GM23338 (cell line): ENCODE measurements at regions not wholly inside any gene's neighbourhood (a gene's known extent, or its start where the extent isn't known, plus 50 kb on each side); places are given as distances from the start of the nearest gene placed in this dataset.

Experiments
- ATAC-seq: fragments of 200-7000 bp; cut with Tn5 transposase; 3 replicates; pipeline ENCODE4 v1.9.1; 2020
- DNase-seq: peaks from one replicate; pipeline ENCODE4 v3.0.0-alpha.2; 2015; ENCODE audit warnings: low spot score
- H2AFZ ChIP-seq: fragments of 200-600 bp; sonication (generic); 2 replicates; pipeline ENCODE4 v1.8.0; 2016; ENCODE audit warnings: antibody characterized with exemption, mild to moderate bottlenecking, moderate library complexity
- H3F3A ChIP-seq: fragments of 200-600 bp; sonication (generic); replicated peaks from 2 replicates; pipeline ENCODE4 v1.8.0; 2017; ENCODE audit warnings: antibody characterized with exemption, mixed run types, low read depth
- H3K27ac ChIP-seq: fragments of 200-600 bp; sonication (generic); 2 replicates; pipeline ENCODE4 v1.6.1; 2016; ENCODE audit warnings: low read depth
- H3K27me3 ChIP-seq: fragments of 200-600 bp; sonication (generic); 2 replicates; pipeline ENCODE4 v1.8.0; 2016; ENCODE audit warnings: mild to moderate bottlenecking, mixed run types, moderate library complexity; ENCODE audit not compliant: insufficient read depth
- H3K36me3 ChIP-seq: fragments of 200-600 bp; sonication (generic); 2 replicates; pipeline ENCODE4 v1.8.0; 2016; ENCODE audit warnings: mild to moderate bottlenecking; ENCODE audit not compliant: insufficient read depth
- H3K4me1 ChIP-seq: fragments of 200-600 bp; sonication (generic); 2 replicates; pipeline ENCODE4 v1.8.0; 2016; ENCODE audit warnings: mild to moderate bottlenecking, moderate library complexity; ENCODE audit not compliant: insufficient read depth
- H3K4me2 ChIP-seq: fragments of 200-600 bp; sonication (generic); 2 replicates; pipeline ENCODE4 v1.7.1; 2017; ENCODE audit warnings: mixed run types
- H3K4me3 ChIP-seq: fragments of 200-600 bp; sonication (generic); 2 replicates; pipeline ENCODE4 v1.6.1; 2016; ENCODE audit warnings: mixed run types
- H3K79me2 ChIP-seq: fragments of 200-600 bp; sonication (generic); replicated peaks from 2 replicates; pipeline ENCODE4 v1.8.0; 2017; ENCODE audit warnings: mild to moderate bottlenecking; ENCODE audit not compliant: insufficient read depth
- H3K9me2 ChIP-seq: fragments of 200-600 bp; sonication (generic); 2 replicates; pipeline ENCODE4 v1.8.0; 2017; ENCODE audit not compliant: insufficient read depth
- H4K20me1 ChIP-seq: fragments of 200-600 bp; sonication (generic); replicated peaks from 2 replicates; pipeline ENCODE4 v1.8.0; 2017; ENCODE audit warnings: mild to moderate bottlenecking; ENCODE audit not compliant: insufficient read depth
- H3K27ac Mint-ChIP-seq: 2 replicates; pipeline ENCODE4 v1.8.0; 2020; ENCODE audit warnings: inconsistent platforms, mild to moderate bottlenecking, moderate library complexity, mixed read lengths
- H3K27me3 Mint-ChIP-seq: 3 replicates; pipeline ENCODE4 v1.8.0; 2022; ENCODE audit warnings: low read depth, mild to moderate bottlenecking, moderate library complexity, mixed read lengths, inconsistent platforms; ENCODE audit not compliant: insufficient read depth, poor library complexity
- H3K36me3 Mint-ChIP-seq: 3 replicates; pipeline ENCODE4 v1.8.0; 2021; ENCODE audit warnings: low read depth, mild to moderate bottlenecking, inconsistent platforms, moderate library complexity, mixed read lengths
- H3K4me1 Mint-ChIP-seq: 3 replicates; pipeline ENCODE4 v1.8.0; 2020; ENCODE audit warnings: mild to moderate bottlenecking, inconsistent platforms, mixed read lengths
- H3K4me3 Mint-ChIP-seq: 3 replicates; pipeline ENCODE4 v1.8.0; 2021; ENCODE audit warnings: moderate library complexity, mild to moderate bottlenecking, inconsistent platforms, mixed read lengths
- H3K9me3 Mint-ChIP-seq: 3 replicates; pipeline ENCODE4 v1.8.0; 2020; ENCODE audit warnings: moderate library complexity, mild to moderate bottlenecking, inconsistent platforms, mixed read lengths
- EZH2 ChIP-seq: fragments of 200-600 bp; sonication (generic); IDR thresholded peaks from one replicate; pipeline ENCODE4 v1.8.0; 2017; ENCODE audit warnings: antibody characterized with exemption, mild to moderate bottlenecking, low read depth; ENCODE audit not compliant: unreplicated experiment
- JUNB ChIP-seq: IDR thresholded peaks from one replicate; pipeline ENCODE4 v1.6.1; 2016; ENCODE audit warnings: antibody characterized with exemption; ENCODE audit not compliant: unreplicated experiment
- NANOG ChIP-seq: IDR thresholded peaks from 2 replicates; pipeline ENCODE4 v1.6.1; 2016; ENCODE audit warnings: antibody characterized with exemption, borderline replicate concordance
- POLR2AphosphoS5 ChIP-seq: IDR thresholded peaks from 2 replicates; pipeline ENCODE4 v1.6.1; 2016; ENCODE audit warnings: antibody characterized with exemption, low read depth
- REST ChIP-seq: IDR thresholded peaks from one replicate; pipeline ENCODE4 v1.6.1; 2018; ENCODE audit warnings: antibody characterized with exemption; ENCODE audit not compliant: unreplicated experiment
- ZNF114 ChIP-seq: fragments of 250-450 bp; sonication (Bioruptor Pico); IDR thresholded peaks from 2 replicates; pipeline ENCODE4 v1.5.0; 2020; ENCODE audit warnings: mild to moderate bottlenecking, moderate library complexity
- ZNF331 ChIP-seq: fragments of 250-450 bp; sonication (Bioruptor Pico); IDR thresholded peaks from 2 replicates; pipeline ENCODE4 v1.5.0; 2020; ENCODE audit warnings: low read depth, mild to moderate bottlenecking, moderate library complexity
- ZNF462 ChIP-seq: fragments of 250-450 bp; sonication (Bioruptor Pico); IDR thresholded peaks from 2 replicates; pipeline ENCODE4 v1.5.0; 2020; ENCODE audit warnings: mild to moderate bottlenecking, moderate library complexity
- TF ChIP-seq, protein P1 (sequence below), 2 experiments: fragments of 200-600 bp in 1 of 2; sonication (generic) in 1 of 2; conservative IDR thresholded peaks; 2 replicates each; pipeline versions ENCODE4 v1.5.1 to v1.6.1; 2016 to 2017; ENCODE audit warnings: antibody characterized with exemption in 2 of 2, low read depth in 2 of 2, mild to moderate bottlenecking in 2 of 2, moderate library complexity in 1 of 2

DNA sequence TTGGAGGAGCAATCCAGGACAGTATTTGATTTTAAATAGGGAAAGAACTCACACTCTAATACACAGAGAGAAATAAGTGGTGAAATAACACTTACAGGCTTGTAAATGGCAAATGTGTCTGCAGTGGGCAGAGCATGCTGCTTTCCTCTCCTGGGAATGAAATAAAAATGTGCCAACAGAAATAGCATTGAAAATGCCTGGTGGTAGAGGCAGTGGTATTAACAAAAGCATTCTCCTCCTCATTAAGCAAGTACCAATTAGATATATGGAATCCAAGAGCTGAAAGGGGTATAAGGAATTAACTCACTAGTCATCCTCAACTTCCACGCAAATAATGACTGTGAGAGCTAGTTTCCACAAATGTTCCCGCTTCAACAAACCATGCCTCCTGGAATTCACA lies 364.1 kb upstream of the KCNMB2 start (continued):
- no peak for TF ChIP-seq REST
- TF ChIP-seq ZNF462 (CRISPR knock-in tag), result no peak
- TF ChIP-seq JUNB, result no peak
- TF ChIP-seq EZH2, result no peak

DNA sequence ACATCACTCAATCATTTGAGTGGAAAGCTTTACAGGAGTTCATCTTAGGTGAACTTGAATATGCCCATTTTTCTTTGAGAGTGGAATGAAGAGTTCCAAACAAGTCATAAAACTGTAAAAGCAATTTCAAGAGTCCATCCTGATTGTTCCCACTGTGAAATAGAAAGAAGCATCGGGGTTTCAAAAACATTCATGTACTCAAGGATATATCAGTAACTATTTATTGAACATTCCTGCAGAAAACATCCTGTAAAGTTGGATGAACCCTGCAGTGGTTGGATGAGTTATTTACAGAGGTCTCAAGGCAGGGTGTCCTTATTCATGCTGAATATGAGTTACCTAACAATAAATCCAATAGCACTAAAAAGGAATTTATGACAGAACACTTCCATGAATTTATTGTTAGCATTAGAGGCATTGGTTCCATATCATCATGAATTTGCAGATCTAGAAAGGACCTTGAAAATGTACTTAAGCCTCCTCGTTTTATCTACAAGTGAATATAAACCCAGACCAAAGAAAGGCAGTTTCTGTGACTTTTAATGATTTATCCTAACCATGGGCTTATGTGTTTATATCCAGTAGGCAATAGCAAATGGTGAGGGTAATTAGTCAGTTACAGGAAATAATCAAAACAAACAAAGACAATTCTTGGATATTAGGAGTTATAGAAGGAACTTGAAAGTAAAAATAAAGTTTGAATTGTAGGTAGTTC lies 361.9 kb upstream of the KCNMB2 start:
- H3K27me3 ChIP-seq, result no peaks in the 10 kb centered on the region
- H3K27ac ChIP-seq, result no peak overlapping the region
- H3K27ac Mint-ChIP-seq, result no peak overlapping the region
- H4K20me1 ChIP-seq, result no peaks in the 10 kb centered on the region
- DNase-seq (no peak), ATAC-seq (no peak)
- no peak overlapping the region for H3K4me2 ChIP-seq
- H3K79me2 ChIP-seq, result no peaks in the 10 kb centered on the region
- no peak overlapping the region for H3K4me3 ChIP-seq
- H3K9me2 ChIP-seq, result no peaks in the 10 kb centered on the region
- no peaks in the 10 kb centered on the region for H3K4me1 ChIP-seq
- no peaks in the 10 kb centered on the region for H3K36me3 ChIP-seq
- no peaks in the 10 kb centered on the region for H3K9me3 Mint-ChIP-seq
- no peaks in the 10 kb centered on the region; the same call in 2 of the 3 replicates for H3K4me1 Mint-ChIP-seq
- H3K4me3 Mint-ChIP-seq, result no peak overlapping the region
- H2AFZ ChIP-seq, result no peak overlapping the region
- H3K27me3 Mint-ChIP-seq, result no peaks in the 10 kb centered on the region
- H3F3A ChIP-seq, result no peaks in the 10 kb centered on the region
- H3K36me3 Mint-ChIP-seq, result no peaks in the 10 kb centered on the region
- TF ChIP-seq REST (no peak), ZNF114 (CRISPR knock-in tag) (no peak), ZNF331 (CRISPR knock-in tag) (no peak), JUNB (no peak), POLR2AphosphoS5 (no peak), NANOG (no peak)
- TF ChIP-seq, protein P1, sequence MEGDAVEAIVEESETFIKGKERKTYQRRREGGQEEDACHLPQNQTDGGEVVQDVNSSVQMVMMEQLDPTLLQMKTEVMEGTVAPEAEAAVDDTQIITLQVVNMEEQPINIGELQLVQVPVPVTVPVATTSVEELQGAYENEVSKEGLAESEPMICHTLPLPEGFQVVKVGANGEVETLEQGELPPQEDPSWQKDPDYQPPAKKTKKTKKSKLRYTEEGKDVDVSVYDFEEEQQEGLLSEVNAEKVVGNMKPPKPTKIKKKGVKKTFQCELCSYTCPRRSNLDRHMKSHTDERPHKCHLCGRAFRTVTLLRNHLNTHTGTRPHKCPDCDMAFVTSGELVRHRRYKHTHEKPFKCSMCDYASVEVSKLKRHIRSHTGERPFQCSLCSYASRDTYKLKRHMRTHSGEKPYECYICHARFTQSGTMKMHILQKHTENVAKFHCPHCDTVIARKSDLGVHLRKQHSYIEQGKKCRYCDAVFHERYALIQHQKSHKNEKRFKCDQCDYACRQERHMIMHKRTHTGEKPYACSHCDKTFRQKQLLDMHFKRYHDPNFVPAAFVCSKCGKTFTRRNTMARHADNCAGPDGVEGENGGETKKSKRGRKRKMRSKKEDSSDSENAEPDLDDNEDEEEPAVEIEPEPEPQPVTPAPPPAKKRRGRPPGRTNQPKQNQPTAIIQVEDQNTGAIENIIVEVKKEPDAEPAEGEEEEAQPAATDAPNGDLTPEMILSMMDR (conservative IDR thresholded peaks at IDR 0.05; ENCODE audit: low read depth in 2 of 2), result no peak
